Amniotic stem cell (primary cell): ENCODE measurements at regions not wholly inside any gene's neighbourhood (a gene's known extent, or its start where the extent isn't known, plus 50 kb on each side); places are given as distances from the start of the nearest gene placed in this dataset.
"Not testable (repeated sequence)": the region's sequence is repeated elsewhere in the genome, so short reads cannot be mapped to it uniquely, and the experiment has no call there.

Experiments
- DNase-seq: peaks from one replicate; lab custom pipeline; 2025; lab: John Stamatoyannopoulos, UW

DNA sequence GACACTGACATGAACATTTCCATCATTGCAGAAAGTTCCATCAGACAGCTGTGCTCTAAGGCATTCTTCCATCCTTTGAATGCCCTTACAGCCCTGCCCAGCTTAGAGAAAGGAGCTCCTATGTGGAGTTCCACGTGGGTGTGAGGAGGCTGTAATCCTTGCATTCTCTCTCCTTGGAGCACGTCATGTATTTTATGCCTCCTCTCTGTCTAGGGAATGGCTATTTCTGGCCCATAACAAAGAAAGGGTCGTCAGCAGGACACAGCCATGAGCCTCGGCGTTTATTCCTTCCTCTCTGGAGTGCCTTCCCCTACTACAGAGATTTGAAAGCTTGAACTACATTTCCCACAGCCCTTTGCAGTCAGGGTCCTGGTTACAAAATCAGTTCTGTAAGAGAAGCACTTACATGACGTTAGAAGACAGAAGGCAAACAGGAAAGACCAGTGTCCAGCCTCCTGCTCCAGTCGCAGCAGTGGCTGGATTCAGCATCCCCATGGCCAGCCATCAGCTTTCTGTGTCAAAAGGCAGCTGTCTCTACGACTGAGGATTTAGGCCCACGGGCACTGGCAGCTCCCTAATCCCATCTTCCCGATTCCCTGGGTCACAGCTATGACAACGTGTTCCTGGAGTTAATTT lies 234.9 kb downstream of the TFCP2L1 start:
- no peak for DNase-seq

DNA sequence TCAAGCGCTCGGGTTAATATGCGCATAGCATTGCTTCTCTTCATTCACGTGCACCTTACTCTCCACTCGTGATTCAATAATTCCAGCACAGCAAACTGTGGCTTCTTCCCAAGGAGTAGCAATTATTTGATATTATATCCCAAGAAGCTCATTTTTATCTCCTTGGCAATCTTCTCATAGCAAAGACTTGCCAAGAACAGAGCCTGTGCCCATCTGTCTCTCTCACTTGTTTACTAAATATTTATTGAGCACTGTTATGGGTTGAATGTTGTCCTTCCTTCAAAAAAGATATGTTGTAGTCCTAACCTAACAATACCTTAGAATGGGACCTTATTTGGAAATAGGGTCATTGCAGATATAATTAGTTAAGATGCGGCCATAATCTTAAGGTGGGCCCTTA lies 233.7 kb downstream of the TFCP2L1 start:
- DNase-seq, result no peak

DNA sequence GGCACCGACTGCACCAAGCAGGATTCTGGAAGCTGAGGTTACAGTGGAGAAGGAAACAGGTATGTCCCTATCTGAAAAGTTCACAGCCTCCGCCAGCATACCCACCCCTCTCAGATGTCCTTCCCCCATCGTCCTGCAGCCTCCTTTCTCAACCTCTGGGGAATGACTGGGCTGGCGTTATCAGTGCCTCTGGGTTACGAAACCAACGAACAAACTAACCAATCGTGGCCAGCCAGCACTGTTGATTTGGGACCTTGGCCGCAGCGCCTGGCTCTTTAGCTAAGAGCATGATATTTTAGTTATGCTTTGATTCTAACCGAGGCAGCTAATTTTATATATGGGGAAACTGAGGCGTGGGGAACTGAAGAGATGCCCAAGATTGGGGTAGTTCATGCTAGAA lies 233.0 kb downstream of the TFCP2L1 start:
- DNase-seq, result no peak

DNA sequence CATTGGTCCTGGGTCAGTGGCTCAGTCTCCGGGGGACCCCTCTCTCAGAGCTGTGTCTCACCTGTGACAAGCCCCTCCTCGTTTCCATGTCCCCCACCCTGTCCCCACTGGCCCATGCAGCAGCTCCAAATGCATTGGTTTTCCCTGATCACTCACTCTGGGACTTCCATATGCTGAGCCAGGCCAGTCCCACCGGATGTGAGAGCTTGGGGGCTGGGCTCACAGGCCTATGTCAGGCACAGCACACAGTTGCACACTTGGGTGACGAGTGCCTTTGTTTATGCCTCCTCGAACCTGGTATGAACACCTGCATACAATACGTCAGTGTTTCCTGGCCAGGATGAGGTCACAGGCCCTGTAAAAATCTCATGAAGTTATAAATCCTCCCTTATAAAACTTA lies 232.5 kb downstream of the TFCP2L1 start:
- DNase-seq, result no peak

DNA sequence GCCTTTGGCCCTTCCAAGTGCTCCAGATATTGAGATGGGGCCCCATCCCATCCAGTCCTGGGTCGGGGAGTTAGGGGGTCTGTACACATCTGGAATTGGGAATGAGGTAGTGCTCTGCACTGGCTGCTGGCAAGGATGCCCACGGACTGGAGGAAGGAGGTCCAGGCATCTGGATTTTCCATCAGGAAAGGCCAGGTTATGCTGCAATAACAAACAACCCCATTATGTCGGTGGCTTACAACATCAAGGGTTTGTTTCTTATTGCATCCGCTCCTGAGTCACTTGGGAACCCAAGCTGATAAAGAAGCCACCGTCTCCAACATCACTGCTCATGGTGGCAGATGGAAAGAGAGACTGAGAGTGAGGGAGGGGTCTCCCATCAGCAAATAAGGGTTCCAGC lies 229.9 kb downstream of the TFCP2L1 start:
- DNase-seq, result no peak

DNA sequence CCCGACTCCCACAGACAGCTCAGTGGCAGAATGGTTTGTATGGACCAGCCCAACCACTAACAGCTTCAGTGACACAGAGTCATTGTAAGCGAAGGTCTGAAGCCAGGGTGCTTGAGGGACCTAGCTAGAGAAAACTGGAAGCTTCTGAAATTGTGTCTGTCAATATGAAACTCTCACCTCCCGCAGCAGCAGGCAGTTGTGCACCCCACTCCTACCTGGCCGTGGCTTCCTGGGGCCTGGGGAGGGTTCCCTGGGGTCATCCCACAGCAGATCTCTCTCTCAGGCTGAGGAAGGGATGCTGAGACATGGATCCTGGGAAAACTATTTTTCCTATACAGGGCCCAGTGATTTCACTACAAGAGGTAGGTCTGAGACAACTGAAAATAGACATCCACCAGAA lies 229.5 kb downstream of the TFCP2L1 start:
- DNase-seq, result no peak

DNA sequence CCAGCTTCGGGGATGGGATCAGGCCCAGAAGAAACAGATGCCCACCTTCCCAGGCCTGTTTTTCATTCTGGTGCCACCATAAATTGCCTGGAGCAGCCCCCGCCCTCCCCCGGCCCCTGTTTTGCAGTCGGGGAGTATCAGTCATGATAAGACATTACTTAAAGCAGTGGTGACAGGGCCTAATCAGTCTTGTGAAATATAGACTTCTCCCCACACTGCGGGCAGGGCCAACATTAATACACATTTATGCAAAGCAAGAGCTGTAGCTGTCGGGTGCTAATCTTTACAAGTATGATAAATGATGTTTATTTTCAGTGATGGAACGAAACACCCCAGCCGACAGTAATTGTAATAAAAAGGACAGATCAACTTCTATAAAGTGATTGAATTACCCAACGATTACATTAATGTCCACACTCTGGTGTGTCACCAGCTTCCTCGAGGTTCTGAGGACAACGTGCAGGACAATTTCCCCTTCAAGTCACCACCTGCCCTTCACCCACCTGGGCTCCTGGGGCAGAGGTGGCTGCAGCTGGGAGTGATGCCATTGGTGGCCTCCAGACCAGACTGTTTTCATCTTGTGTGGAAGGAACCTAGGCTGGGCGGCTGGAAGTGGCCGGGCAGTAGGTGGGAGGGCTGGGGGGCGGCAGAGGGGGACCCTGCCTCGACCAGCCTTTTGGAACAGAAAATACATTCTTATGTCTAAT lies 226.0 kb downstream of the TFCP2L1 start:
- DNase-seq, result no peak

DNA sequence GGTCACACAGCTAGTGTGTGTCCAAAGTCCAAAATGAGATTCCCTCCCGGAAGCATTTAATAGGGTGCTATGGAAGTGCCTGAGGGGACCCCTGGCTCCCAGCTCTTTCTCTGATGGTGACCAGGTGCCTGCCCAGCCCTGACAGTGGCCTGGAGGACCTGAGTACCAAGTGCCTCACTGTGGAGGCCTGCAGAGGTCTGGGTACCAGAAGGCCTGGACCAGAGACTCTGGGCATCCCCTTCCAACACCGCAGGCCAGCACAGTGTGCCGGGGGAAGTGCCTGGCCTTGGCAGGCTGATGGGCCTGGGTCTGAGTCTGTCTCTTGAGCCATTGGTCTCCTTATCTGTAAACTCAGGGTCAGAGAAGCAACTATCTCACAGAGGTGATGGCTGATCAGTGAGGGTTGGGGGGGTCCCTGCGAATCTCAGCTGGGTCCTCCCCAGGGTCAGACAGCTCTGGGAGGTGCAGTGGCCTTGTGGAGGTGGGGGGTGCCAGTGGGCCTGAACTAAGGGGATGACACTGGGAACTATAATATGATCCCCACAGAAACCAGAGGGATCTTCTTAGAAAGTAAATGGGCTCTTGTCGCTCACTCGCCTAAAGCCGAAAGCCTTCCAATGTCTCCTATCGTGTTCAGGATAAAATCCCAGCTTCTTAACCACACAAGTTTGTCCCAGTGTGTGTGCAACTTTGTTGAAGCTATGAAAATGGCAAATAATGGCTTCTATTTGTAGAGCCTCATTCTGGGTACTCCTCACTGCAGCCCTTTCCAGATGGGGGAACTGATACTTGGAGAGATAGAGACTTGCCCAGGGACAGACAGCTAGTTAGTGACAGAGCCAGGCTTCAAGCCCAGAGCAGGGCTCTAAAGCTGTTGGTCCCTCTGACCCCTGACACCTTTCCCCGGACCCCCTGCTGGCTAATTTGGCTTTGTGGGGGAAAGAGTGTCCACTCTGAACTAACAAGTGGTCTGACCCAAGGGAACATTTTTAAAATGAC lies 225.1 kb downstream of the TFCP2L1 start:
- DNase-seq, result no peak

DNA sequence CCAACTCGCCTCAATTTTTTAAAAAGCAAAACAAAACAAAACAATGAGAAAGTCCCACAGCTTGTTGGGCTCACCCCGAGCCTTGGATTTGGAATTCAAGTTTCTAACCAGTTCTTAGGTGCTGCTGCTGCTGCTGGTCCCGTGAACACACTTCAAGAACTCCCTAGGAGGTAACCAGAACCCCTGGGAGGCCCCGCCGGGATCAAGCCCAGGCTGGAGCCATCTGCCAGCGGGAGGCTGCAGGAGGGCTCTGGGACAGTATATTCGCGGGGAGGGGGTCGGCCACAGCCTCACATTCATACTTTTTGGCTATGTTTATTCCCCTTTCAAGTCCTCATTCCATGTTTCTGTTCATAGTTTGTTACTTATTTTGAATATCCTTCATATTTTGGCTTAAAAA lies 223.4 kb downstream of the TFCP2L1 start:
- DNase-seq, result no peak

DNA sequence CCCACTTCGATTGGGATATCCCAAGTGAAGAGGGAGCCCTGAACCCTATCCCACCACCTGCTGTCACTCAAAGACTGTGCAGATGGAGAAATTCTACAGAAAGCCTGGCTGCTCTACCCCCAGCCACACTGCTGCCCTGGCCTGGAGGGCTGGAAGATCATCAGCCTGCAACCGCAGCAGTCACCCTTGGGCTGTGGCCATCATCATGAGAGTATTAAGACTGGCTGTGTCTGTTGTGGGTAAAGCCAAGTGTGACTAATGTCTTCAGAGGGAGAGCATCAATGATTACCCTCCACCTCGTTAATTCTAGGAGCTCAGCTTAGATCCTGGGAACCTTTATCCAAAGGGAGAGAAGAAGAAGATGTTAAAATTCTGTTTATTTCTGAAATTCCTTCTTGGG lies 221.5 kb downstream of the TFCP2L1 start:
- no peak for DNase-seq

DNA sequence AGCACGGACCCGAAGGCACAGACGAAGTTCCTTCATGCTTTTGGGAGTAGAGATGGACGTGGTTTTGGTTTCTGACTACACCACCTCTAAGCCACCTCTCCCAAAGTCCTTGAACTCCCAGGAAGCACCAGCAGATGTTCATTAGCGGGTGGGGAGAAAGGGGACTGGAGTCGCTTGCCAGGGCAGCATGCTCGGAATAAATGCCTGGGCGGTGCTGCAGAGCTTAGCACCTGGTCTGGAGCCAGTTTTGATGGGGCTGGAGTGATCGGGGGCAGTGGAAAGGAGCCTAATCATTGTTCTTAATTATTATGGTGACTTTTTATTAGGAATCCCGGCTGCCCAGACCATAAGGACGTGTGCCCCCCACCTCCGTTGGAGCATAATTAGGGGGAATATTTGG lies 220.8 kb downstream of the TFCP2L1 start:
- no peak for DNase-seq

DNA sequence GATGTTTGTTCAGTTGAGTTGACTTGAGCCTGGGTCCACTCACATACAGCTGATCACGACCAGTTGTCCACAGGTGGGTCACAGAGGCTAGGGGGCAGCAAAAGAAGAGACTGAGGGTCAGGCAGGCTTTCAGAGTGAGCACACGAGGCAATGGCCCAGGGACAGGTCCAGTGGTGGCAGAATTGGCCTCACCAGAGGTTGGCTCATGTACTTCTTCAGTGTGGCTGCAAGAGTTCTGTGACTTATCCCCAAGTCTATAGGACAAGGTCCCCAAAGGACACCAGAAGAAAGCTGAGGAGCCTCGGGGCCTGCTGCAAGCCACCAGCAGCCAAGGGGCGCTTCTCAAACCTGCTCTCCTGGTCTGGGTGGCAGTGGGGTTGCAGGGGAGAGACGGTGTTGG lies 219.8 kb downstream of the TFCP2L1 start:
- no peak for DNase-seq

DNA sequence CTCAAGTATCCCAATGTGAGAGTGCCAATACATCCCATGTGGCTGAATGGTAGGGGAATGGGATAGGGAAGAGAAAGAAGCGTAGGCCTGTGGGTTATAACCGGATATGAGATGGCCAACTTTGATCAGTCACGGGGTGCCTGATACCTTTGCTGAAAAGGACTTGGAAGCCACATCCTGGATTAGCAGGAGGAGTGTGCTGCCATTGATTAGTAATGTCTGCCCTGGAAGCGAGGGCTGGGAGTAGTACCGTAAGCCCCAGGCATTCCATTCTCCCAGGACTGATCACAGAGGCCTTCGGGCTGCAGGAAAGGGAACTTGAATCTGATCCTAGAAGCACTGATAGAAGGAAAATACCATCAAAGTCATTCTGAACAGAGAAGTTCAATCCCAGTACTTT lies 218.5 kb downstream of the TFCP2L1 start:
- DNase-seq, result no peak

DNA sequence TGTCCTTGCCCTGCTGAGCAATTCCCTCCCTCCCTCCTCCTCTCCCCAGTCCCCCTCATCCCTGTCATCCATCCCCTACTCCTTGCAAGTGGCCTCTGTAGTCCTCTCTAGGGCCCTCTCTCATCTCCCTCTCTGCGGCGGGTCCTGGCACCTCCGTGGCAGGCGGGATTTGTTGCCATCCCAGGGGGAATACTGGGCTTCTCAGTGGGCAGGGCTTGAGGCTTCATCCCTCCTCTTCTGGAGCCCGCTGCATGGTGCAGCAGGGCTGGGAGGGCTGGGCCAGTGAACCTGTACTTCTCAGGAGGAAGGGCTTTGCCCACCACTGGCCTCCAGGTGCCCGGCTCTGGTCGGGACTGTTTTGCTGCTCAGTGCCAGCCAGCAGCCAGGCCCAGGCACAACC lies 216.2 kb downstream of the TFCP2L1 start:
- DNase-seq, result no peak

DNA sequence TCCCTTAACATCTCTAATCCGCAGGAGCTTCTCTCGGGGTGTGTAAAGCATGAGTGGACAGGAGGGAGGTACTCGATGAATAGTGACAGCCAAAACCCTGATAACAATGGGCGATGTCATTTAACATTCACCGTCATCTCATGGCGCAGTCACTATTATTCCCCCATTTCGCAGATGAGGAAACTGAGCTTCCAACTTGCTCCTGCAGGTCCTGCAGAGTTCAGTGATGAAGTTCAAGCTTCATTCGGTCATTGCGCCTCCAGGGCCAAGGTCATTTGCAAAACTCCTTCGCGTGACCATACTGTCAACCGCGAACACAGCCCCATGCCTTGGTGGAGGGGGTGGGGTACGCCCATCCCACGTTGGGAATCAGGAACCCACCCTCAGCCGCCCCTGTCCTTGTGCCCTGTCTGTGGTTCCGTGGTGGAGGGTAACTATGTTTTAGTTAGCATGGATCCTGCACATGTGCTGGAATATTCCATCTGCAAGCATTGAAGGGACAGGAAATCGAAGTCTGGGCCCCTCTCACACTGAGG lies 215.5 kb downstream of the TFCP2L1 start:
- DNase-seq, result no peak

DNA sequence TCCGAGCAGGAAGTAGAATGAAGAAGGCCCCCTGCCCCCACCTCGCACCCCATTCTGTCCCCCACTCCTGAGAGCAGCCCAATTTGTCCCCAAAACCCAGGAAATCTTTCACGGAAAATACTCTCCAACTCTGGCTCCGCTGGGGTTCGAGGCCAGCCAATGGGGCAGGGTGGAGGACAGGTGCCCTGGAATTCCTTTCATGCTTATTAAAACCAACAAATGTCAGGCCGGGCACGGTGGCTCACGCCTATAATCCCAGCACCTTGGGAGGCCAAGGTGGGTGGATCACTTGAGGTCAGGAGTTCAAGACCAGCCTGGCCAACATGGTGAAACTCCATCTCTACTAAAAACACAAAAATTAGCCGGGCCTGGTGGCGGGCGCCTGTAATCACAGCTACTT lies 214.9 kb downstream of the TFCP2L1 start:
- DNase-seq, result not testable (repeated sequence)

DNA sequence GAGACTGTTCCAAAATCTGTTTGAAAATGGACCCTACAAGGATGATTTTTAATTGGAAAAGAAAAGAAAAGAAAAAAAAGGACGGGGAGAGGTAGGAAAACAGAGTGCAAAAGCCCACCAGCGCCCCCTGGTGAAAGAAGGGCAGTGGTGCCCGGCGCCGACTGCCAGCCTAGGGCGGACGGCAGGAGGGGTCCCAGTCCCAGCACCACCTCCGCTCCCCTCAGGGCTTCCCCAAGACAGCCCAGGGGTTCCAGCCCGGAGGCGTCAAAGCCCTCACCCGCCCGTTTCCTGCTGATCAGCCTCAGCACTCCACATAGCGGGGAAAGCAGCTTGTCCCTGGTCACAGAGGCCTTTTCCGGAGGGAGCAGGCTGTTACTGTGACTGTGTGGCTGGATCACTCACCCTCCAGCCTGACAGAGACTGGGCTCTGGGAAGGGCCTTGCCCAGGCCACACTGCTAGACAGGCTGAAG lies 213.9 kb downstream of the TFCP2L1 start:
- no peak for DNase-seq

DNA sequence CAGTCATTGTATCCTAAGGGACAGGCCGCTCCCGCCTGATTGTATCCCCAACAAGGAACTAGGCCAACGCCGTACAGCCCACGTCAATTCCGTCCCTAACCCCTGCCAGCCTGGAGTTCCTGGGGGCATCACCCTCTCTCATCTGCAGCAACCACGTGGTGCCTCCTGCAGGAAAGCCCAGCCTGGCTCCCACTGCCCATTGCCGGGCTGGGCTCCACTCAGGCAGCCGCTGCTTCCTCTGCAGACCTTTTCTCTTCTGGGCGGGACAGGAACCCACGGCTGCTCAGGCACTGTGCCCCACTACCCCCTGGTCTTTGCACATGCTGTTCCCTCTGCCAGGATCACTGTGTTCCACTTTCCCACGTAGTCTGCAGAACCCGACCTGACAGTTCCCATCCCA lies 212.2 kb downstream of the TFCP2L1 start:
- no peak for DNase-seq

DNA sequence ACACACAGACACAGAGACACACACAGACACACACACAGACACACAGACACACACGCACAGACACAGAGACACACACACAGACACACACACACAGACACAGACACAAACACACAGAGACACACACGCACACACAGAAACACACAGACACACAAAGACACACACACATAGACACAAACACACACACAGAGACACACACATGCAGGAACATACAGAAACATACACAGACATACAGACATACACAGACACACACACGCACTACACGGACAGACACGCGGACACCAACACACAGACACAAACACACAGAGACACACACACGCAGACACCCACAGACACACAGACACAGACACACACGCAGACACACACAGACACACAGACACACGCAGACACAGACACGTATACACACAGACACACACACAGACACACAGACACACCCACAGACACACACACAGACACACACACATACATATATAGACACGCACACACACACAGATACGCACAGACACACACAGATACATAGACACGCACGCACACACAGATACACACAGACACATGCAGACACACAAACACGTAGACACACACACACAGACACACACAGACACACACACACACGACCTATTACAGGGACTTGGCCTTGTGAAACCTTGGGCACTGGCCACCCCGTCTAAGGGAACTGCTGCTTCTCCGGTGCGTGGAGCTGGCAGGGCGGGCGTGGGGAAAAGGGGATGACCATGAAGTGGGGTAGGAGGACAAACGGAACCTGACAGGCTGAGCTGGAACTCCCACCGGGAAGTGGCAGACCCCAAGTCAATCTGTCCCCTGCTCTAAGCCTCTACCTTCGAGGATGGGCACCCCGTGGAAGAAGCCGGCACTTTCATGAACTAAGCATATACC lies 211.4 kb downstream of the TFCP2L1 start:
- no peak for DNase-seq

DNA sequence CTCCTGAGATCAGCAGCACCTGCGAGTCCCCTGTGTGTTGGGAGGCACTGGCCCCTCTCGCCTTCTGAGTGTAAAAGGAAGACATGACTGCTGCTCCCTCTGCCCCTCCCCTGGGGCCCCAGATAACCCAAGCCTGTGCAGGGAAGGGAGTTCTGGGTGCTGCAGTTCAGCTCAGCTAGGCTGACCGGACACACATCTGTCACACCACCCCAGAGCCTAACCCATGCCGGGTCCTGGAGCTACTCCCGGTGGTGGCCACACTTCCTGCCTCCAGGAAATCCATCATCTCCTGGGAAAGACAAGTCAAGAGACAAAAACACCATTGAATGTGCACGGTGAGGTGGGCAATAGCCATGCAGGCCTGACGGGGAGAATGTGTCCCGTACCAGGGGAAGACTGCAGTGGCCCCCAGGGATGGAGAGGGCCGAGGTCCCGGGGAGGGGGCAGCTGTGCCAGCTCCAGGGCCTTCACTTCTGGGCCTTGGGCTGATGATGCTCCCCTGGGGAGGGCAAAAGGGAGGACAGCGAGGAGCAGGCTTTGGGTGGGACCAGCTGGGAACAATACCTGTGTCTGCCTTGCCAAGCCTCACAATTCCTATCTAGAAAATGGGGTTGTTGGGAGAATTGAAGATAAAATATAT lies 210.6 kb downstream of the TFCP2L1 start:
- no peak for DNase-seq

DNA sequence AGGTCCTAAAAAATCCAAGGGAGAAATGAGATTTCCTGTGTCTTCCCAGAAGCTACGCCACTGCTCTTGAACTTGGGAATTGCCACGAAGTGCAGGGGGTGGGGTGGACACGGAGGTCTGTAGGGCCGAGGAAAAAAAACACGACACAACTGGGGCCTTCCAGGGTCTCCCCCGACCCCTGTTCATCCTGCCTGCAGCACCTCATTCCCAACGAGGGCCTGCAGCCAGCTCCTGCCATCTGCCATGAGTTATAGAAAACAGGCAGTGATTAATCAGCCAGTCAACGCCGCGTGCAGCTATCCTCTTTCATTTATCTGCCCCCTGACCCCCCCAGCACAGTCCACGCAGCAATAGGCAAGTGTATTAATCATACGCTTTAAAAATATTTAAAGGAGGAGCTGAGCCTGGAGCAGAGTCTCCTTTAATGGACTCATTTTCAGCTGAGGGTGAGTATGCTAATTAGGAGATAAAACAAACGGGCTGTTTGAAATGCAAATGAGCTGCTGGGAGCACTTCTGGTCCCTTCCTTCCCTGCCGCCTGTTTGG lies 209.9 kb downstream of the TFCP2L1 start:
- peak; percentile 50 for DNase-seq
